ENCODE measurements at regions not wholly inside any gene's neighbourhood (a gene's known extent, or its start where the extent isn't known, plus 50 kb on each side); places are given as distances from the start of the nearest gene placed in this dataset.

DNA sequence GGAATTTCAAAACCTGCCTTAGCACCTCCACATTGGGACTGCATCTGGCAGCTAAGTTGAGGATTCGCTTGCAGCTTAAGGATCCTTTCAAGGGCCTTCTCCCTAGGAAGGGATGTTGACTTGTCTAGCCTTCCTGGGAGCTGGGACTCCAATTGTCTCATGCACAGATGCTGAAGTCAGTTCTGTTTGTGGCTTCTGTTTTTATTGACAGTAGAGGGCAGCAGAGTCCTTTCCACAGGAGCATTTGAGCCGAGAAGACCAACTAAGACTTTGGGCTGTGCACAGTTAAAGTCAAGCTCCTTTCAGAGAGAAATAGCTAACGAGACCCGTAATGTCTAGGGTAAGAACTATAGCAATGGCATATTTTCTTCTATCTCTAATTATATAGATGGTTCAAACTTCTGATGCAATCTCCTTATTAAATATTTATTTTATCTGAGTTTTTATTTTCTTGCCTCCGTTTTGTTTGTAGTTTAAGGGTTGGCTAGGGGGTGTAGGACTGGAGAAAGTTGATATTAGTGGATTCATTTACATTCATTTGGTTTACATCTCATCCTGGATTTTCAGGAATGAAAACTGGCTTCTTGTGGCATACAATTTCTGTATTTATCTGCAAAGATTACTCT lies 59.7 kb upstream of the KBTBD8 start:
- no peak for TF ChIP-seq EZH2 (IDR thresholded peaks at IDR 0.05; ENCODE audit: low read depth)
- TF ChIP-seq, protein P1, sequence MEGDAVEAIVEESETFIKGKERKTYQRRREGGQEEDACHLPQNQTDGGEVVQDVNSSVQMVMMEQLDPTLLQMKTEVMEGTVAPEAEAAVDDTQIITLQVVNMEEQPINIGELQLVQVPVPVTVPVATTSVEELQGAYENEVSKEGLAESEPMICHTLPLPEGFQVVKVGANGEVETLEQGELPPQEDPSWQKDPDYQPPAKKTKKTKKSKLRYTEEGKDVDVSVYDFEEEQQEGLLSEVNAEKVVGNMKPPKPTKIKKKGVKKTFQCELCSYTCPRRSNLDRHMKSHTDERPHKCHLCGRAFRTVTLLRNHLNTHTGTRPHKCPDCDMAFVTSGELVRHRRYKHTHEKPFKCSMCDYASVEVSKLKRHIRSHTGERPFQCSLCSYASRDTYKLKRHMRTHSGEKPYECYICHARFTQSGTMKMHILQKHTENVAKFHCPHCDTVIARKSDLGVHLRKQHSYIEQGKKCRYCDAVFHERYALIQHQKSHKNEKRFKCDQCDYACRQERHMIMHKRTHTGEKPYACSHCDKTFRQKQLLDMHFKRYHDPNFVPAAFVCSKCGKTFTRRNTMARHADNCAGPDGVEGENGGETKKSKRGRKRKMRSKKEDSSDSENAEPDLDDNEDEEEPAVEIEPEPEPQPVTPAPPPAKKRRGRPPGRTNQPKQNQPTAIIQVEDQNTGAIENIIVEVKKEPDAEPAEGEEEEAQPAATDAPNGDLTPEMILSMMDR (conservative IDR thresholded peaks at IDR 0.05): peak; percentile 68
